DND-41 (cell line): ENCODE measurements at regions not wholly inside any gene's neighbourhood (a gene's known extent, or its start where the extent isn't known, plus 50 kb on each side); places are given as distances from the start of the nearest gene placed in this dataset.
A peak's percentile ranks its signal among the peaks of the same experiment; 100 is the strongest.
"Not testable (repeated sequence)": the region's sequence is repeated elsewhere in the genome, so short reads cannot be mapped to it uniquely, and the experiment has no call there.

Experiments used
- ATAC-seq: fragments of 200-7000 bp; cut with Tn5 transposase; 3 replicates; pipeline ENCODE4 v1.9.1; 2021; ENCODE audit warnings: low read depth; ENCODE audit not compliant: insufficient read depth
- DNase-seq: peaks from one replicate; pipeline ENCODE4 v3.0.0-alpha.2; 2020
- H2AFZ ChIP-seq: 2 replicates; pipeline ENCODE4 v1.6.0; 2012; ENCODE audit warnings: low read depth, low read length
- H3K27ac ChIP-seq: 2 replicates; pipeline ENCODE4 v1.5.1; 2012; ENCODE audit warnings: low read length, inconsistent platforms
- H3K27me3 ChIP-seq: fragments of 200-600 bp; sonication (generic); 2 replicates; pipeline ENCODE4 v1.6.0; 2012; ENCODE audit warnings: low read length, mild to moderate bottlenecking, inconsistent platforms; ENCODE audit not compliant: insufficient read depth, poor library complexity
- H3K36me3 ChIP-seq: 2 replicates; pipeline ENCODE4 v1.5.1; 2012; ENCODE audit warnings: low read length, inconsistent platforms; ENCODE audit not compliant: insufficient read depth
- H3K4me1 ChIP-seq: 2 replicates; pipeline ENCODE4 v1.5.1; 2012; ENCODE audit warnings: mild to moderate bottlenecking, low read length; ENCODE audit not compliant: insufficient read depth
- H3K4me2 ChIP-seq: 2 replicates; pipeline ENCODE4 v1.6.0; 2012; ENCODE audit warnings: mild to moderate bottlenecking, moderate library complexity, low read length, inconsistent platforms; ENCODE audit not compliant: insufficient read depth
- H3K4me3 ChIP-seq, 2 experiments: fragments of 200-600 bp in 1 of 2; shearing (Covaris generic) in 1 of 2; 2 replicates each; pipeline ENCODE4 v1.5.1; 2012 to 2016; ENCODE audit warnings: inconsistent platforms in 2 of 2, low read length in 2 of 2, mild to moderate bottlenecking in 2 of 2, low read depth in 1 of 2, moderate library complexity in 1 of 2
- H3K79me2 ChIP-seq: 2 replicates; pipeline ENCODE4 v1.6.0; 2012; ENCODE audit warnings: low read length, inconsistent platforms; ENCODE audit not compliant: insufficient read depth
- H3K9ac ChIP-seq: 2 replicates; pipeline ENCODE4 v1.6.0; 2012; ENCODE audit warnings: low read depth, mild to moderate bottlenecking, inconsistent platforms, low read length, moderate library complexity
- H3K9me3 ChIP-seq: 2 replicates; pipeline ENCODE4 v1.5.1; 2012; ENCODE audit warnings: low read length, moderate library complexity, mild to moderate bottlenecking, inconsistent platforms; ENCODE audit not compliant: insufficient read depth, severe bottlenecking
- H4K20me1 ChIP-seq: 2 replicates; pipeline ENCODE4 v1.6.0; 2012; ENCODE audit warnings: low read length; ENCODE audit not compliant: insufficient read depth
- EZH2 ChIP-seq: IDR thresholded peaks from 3 replicates; pipeline ENCODE4 v1.6.1; 2012; ENCODE audit warnings: borderline replicate concordance, low read depth, mild to moderate bottlenecking, moderate library complexity, low read length, inconsistent platforms; ENCODE audit not compliant: severe bottlenecking
- TF ChIP-seq, protein P1 (sequence below): IDR thresholded peaks from 2 replicates; pipeline ENCODE4 v1.5.1; 2012; ENCODE audit warnings: borderline replicate concordance, low read length, moderate library complexity, mild to moderate bottlenecking; ENCODE audit not compliant: poor library complexity, severe bottlenecking; ENCODE audit errors: extremely low read depth

DNA sequence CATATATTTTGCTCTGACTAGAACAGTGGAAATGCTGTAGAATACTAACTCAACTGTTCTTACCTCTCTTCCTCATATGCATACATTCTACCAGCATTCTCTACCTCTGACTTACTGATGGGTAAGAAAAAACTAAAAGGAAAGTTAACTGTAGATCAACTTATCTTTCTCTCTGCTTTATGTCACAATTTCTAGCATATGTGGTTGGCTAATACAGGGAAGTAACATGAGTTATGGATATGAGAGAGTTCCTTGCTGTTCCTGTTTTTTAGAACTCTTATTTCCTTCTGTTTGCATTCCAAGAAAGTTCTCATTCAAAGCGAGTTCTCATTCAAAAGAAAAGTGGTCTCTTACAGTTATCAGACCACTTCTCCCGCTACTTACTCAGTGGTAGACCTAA lies 226.8 kb upstream of the SGK1 start:
- Histone ChIP-seq H3K27me3 (no peaks in the 10 kb centered on the region), H3K9me3 (no peaks in the 10 kb centered on the region), H3K4me3 (no peak overlapping the region), H4K20me1 (no peaks in the 10 kb centered on the region), H3K9ac (no peak overlapping the region), H2AFZ (no peak overlapping the region), H3K36me3 (no peaks in the 10 kb centered on the region), H3K79me2 (no peaks in the 10 kb centered on the region), H3K4me2 (no peak overlapping the region), H3K4me1 (peaks cover 7% of the 10 kb centered on the region; the same call in 1 of the 2 replicates), H3K27ac (no peak overlapping the region)
- ATAC-seq (no peak), DNase-seq (no peak)
- TF ChIP-seq, protein P1, sequence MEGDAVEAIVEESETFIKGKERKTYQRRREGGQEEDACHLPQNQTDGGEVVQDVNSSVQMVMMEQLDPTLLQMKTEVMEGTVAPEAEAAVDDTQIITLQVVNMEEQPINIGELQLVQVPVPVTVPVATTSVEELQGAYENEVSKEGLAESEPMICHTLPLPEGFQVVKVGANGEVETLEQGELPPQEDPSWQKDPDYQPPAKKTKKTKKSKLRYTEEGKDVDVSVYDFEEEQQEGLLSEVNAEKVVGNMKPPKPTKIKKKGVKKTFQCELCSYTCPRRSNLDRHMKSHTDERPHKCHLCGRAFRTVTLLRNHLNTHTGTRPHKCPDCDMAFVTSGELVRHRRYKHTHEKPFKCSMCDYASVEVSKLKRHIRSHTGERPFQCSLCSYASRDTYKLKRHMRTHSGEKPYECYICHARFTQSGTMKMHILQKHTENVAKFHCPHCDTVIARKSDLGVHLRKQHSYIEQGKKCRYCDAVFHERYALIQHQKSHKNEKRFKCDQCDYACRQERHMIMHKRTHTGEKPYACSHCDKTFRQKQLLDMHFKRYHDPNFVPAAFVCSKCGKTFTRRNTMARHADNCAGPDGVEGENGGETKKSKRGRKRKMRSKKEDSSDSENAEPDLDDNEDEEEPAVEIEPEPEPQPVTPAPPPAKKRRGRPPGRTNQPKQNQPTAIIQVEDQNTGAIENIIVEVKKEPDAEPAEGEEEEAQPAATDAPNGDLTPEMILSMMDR = no peak
- no peak for TF ChIP-seq EZH2

DNA sequence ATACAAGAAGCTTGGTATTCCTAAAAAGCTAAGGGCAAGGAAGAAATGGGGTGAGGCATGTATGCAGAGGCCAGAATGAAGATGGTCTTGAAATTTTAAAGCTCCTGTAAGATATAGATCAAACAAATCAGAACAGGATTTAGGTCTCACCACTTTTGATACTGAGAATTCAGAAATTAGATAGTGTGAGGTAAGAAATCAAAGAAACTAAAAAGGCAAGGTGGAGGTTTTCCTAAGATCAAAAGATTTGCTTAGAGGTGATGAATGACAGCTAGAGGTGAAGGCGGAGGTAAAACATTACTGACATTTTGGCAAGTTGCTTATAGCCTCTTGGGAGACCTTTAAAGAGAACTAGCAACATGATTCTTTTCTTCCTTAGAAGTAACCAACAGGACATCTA lies 225.2 kb upstream of the SGK1 start:
- H3K27ac ChIP-seq = no peak overlapping the region
- no peak overlapping the region for H3K4me3 ChIP-seq
- H2AFZ ChIP-seq = no peak overlapping the region
- peaks cover 8% of the 10 kb centered on the region; the same call in 1 of the 2 replicates for H3K4me1 ChIP-seq
- DNase-seq = no peak
- H3K9ac ChIP-seq = no peak overlapping the region
- no peaks in the 10 kb centered on the region for H3K79me2 ChIP-seq
- no peak for ATAC-seq
- H4K20me1 ChIP-seq = no peaks in the 10 kb centered on the region
- H3K4me2 ChIP-seq = no peak overlapping the region
- H3K36me3 ChIP-seq = no peaks in the 10 kb centered on the region
- no peaks in the 10 kb centered on the region for H3K9me3 ChIP-seq
- TF ChIP-seq, protein P1 = no peak
- no peak for TF ChIP-seq EZH2
- H3K27me3 ChIP-seq = no peaks in the 10 kb centered on the region

DNA sequence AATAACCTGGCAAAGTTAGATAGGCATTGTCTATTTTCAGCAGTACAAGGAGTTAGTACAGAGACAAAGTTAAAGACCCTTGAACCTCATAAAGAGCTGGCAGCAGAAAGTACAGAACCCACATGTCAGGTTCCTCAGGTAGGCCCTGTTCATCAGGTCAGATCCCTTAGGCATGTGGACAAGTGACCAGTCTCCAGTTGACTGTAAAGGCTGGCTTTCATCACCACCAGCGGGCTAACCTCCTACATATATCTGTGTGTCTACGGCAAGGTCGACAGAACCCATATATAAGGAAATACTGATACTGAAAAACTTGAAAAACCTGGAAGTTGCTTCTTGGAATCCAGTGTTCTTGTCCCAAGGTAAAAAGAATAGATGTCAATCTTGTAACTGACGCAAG lies 223.1 kb upstream of the SGK1 start:
- H3K9me3 ChIP-seq = no peaks in the 10 kb centered on the region
- H3K27me3 ChIP-seq = no peaks in the 10 kb centered on the region
- no peak overlapping the region for H3K4me3 ChIP-seq
- no peak overlapping the region for H3K9ac ChIP-seq
- no peaks in the 10 kb centered on the region for H4K20me1 ChIP-seq
- no peaks in the 10 kb centered on the region for H3K79me2 ChIP-seq
- H2AFZ ChIP-seq = no peak overlapping the region
- H3K27ac ChIP-seq = no peak overlapping the region
- DNase-seq = no peak
- H3K4me1 ChIP-seq = peaks cover 8% of the 10 kb centered on the region; the same call in 1 of the 2 replicates
- H3K36me3 ChIP-seq = no peaks in the 10 kb centered on the region
- TF ChIP-seq, protein P1 = no peak
- TF ChIP-seq EZH2 = no peak
- no peak overlapping the region for H3K4me2 ChIP-seq
- ATAC-seq = no peak

DNA sequence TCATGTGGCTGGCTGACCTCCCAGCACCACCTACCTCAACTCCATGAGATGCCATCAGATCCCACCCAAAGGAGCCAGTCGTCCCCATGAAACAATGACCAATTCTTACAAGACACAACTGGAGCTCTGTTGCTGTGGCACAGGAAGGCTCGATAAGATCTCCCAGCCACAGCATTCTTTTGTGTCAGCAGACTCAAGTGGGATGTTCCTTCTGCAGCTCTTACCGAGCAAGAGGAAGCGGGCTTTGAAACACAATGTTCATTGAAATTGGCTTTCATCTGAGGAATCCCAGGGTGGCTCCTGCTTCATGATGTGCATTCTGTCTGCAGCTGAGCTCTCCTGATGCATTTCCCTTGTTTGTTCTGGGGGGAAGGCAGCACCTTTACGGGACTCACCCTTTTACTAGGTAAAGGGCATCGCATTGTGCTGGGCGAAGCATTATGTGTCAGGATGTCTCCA lies 222.0 kb upstream of the SGK1 start:
- H3K9ac ChIP-seq = no peak overlapping the region
- H3K27ac ChIP-seq = no peak overlapping the region
- H3K36me3 ChIP-seq = no peaks in the 10 kb centered on the region
- ATAC-seq (peak; percentile 79), DNase-seq (peak; percentile 29)
- peaks cover 8% of the 10 kb centered on the region; the same call in 1 of the 2 replicates for H3K4me1 ChIP-seq
- TF ChIP-seq, protein P1 = no peak
- no peak for TF ChIP-seq EZH2
- no peak overlapping the region for H3K4me2 ChIP-seq
- H3K27me3 ChIP-seq = no peaks in the 10 kb centered on the region
- H3K9me3 ChIP-seq = no peaks in the 10 kb centered on the region
- no peaks in the 10 kb centered on the region for H3K79me2 ChIP-seq
- no peaks in the 10 kb centered on the region for H4K20me1 ChIP-seq
- no peak overlapping the region for H2AFZ ChIP-seq
- H3K4me3 ChIP-seq = no peak overlapping the region

DNA sequence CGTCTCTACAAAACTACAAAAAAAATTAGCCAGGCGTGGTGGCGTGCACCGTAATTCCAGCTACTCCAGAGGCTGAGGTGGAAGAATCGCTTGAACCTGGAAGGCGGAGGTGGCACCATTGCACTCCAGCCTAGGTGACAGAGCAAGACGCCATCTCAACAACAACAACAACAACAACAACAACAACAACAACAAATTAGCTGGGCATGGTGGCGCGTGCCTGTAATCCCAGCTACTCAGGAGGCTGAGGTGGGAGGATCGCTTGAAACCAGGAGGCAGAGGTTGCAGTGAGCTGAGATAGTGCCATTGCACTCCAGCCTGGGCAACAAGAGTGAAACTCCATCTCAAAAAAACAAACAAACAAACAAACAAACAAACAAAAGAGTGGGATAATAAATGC lies 219.9 kb upstream of the SGK1 start:
- H3K27ac ChIP-seq = not testable (repeated sequence)

More for the DNA sequence above, 219.9 kb upstream of the SGK1 start:
- H3K4me3 ChIP-seq, H3K4me2 ChIP-seq, H3K79me2 ChIP-seq, DNase-seq, H3K9me3 ChIP-seq, ATAC-seq, H3K4me1 ChIP-seq, H3K9ac ChIP-seq, H4K20me1 ChIP-seq, H3K36me3 ChIP-seq, H2AFZ ChIP-seq, H3K27me3 ChIP-seq: not testable (repeated sequence)
